Neural cell (in vitro differentiated cells): ENCODE measurements at regions not wholly inside any gene's neighbourhood (a gene's known extent, or its start where the extent isn't known, plus 50 kb on each side); places are given as distances from the start of the nearest gene placed in this dataset.

ENCODE experiments used
- H2AFZ ChIP-seq: fragments of 200-600, 300-800 bp; sonication (generic), shearing (Covaris generic); 2 replicates; pipeline ENCODE4 v1.6.0; 2014; ENCODE audit warnings: low read depth, mild to moderate bottlenecking, antibody characterized with exemption, low read length, moderate library complexity
- H3F3A ChIP-seq: fragments of 200-600 bp; shearing (Covaris generic); 2 replicates; pipeline ENCODE4 v1.6.1; 2016; ENCODE audit warnings: mild to moderate bottlenecking, moderate library complexity, mixed read lengths, antibody characterized with exemption, low read length; ENCODE audit not compliant: insufficient read depth, poor library complexity, severe bottlenecking
- H3K27ac ChIP-seq: fragments of 200-600, 300-800 bp; sonication (generic), shearing (Covaris generic); 2 replicates; pipeline ENCODE4 v1.5.1; 2014; ENCODE audit warnings: mild to moderate bottlenecking, low read length, moderate library complexity
- H3K27me3 ChIP-seq: fragments of 300-800, 200-600 bp; sonication (generic), shearing (Covaris generic); 2 replicates; pipeline ENCODE4 v1.6.0; 2014; ENCODE audit warnings: mild to moderate bottlenecking, low read depth, low read length, moderate library complexity; ENCODE audit not compliant: insufficient read depth
- H3K36me3 ChIP-seq: fragments of 300-800, 200-600 bp; sonication (generic), shearing (Covaris generic); 2 replicates; pipeline ENCODE4 v1.5.1; 2014; ENCODE audit warnings: mild to moderate bottlenecking, antibody characterized with exemption, low read length, moderate library complexity; ENCODE audit not compliant: insufficient read depth
- H3K4me2 ChIP-seq: fragments of 300-800, 200-600 bp; sonication (generic), shearing (Covaris generic); 2 replicates; pipeline ENCODE4 v1.6.0; 2014; ENCODE audit warnings: mild to moderate bottlenecking, low read length
- H3K4me3 ChIP-seq: fragments of 300-800, 200-600 bp; sonication (generic), shearing (Covaris generic); 2 replicates; pipeline ENCODE4 v1.5.1; 2014; ENCODE audit warnings: mild to moderate bottlenecking, low read length, moderate library complexity
- H3K79me2 ChIP-seq: fragments of 200-600 bp; shearing (Covaris generic); replicated peaks from 2 replicates; pipeline ENCODE4 v1.6.0; 2014; ENCODE audit warnings: mild to moderate bottlenecking, low read length, moderate library complexity; ENCODE audit not compliant: insufficient read depth
- H3K9ac ChIP-seq: fragments of 300-800, 200-600 bp; sonication (generic), shearing (Covaris generic); 2 replicates; pipeline ENCODE4 v1.6.1; 2016; ENCODE audit warnings: mild to moderate bottlenecking, low read length, mixed read lengths
- H3K9me2 ChIP-seq: fragments of 200-600 bp; shearing (Covaris generic); 2 replicates; pipeline ENCODE4 v1.6.1; 2016; ENCODE audit warnings: mild to moderate bottlenecking, low read length, mixed read lengths; ENCODE audit not compliant: insufficient read depth
- H3K9me3 ChIP-seq: fragments of 200-600, 300-800 bp; sonication (generic), shearing (Covaris generic); 2 replicates; pipeline ENCODE4 v1.6.1; 2016; ENCODE audit warnings: mild to moderate bottlenecking, mixed run types, low read length, moderate library complexity, mixed read lengths
- H4K20me1 ChIP-seq: fragments of 200-600 bp; shearing (Covaris generic); 2 replicates; pipeline ENCODE4 v1.6.1; 2016; ENCODE audit warnings: mild to moderate bottlenecking, mixed run types; ENCODE audit not compliant: insufficient read depth
- CTCF ChIP-seq: fragments of 450-650 bp; IDR thresholded peaks from 2 replicates; pipeline ENCODE4 v1.5.1; 2014; ENCODE audit warnings: antibody characterized with exemption, mild to moderate bottlenecking, moderate library complexity; ENCODE audit not compliant: poor library complexity, severe bottlenecking
- EP300 ChIP-seq: fragments of 450-650 bp; conservative IDR thresholded peaks from 2 replicates; pipeline ENCODE4 v1.6.1; 2014; ENCODE audit warnings: antibody characterized with exemption, mild to moderate bottlenecking, moderate library complexity; ENCODE audit not compliant: poor library complexity, severe bottlenecking
- EZH2 ChIP-seq: fragments of 200-600, 300-800 bp; shearing (Covaris generic), sonication (generic); IDR thresholded peaks from 2 replicates; pipeline ENCODE4 v1.6.1; 2014; ENCODE audit warnings: antibody characterized with exemption, low read length, borderline replicate concordance, mild to moderate bottlenecking; ENCODE audit not compliant: insufficient read depth, poor library complexity, severe bottlenecking
- MXI1 ChIP-seq: fragments of 450-650 bp; conservative IDR thresholded peaks from 2 replicates; pipeline ENCODE4 v1.6.1; 2014; ENCODE audit warnings: antibody characterized with exemption, mild to moderate bottlenecking; ENCODE audit not compliant: poor library complexity, severe bottlenecking
- POLR2AphosphoS5 ChIP-seq: IDR thresholded peaks from 2 replicates; pipeline ENCODE4 v1.6.1; 2012
- RAD21 ChIP-seq: fragments of 450-650 bp; conservative IDR thresholded peaks from 2 replicates; pipeline ENCODE4 v1.6.1; 2014; ENCODE audit warnings: antibody characterized with exemption, mild to moderate bottlenecking, moderate library complexity
- REST ChIP-seq: IDR thresholded peaks from 2 replicates; pipeline ENCODE4 v1.6.1; 2012; ENCODE audit warnings: borderline replicate concordance
- SMC3 ChIP-seq: fragments of 450-650 bp; conservative IDR thresholded peaks from 2 replicates; pipeline ENCODE4 v1.6.1; 2014; ENCODE audit warnings: antibody characterized with exemption, mild to moderate bottlenecking, moderate library complexity; ENCODE audit not compliant: poor library complexity
- TAF1 ChIP-seq: IDR thresholded peaks from 2 replicates; pipeline ENCODE4 v1.6.1; 2012; ENCODE audit warnings: low read depth

DNA sequence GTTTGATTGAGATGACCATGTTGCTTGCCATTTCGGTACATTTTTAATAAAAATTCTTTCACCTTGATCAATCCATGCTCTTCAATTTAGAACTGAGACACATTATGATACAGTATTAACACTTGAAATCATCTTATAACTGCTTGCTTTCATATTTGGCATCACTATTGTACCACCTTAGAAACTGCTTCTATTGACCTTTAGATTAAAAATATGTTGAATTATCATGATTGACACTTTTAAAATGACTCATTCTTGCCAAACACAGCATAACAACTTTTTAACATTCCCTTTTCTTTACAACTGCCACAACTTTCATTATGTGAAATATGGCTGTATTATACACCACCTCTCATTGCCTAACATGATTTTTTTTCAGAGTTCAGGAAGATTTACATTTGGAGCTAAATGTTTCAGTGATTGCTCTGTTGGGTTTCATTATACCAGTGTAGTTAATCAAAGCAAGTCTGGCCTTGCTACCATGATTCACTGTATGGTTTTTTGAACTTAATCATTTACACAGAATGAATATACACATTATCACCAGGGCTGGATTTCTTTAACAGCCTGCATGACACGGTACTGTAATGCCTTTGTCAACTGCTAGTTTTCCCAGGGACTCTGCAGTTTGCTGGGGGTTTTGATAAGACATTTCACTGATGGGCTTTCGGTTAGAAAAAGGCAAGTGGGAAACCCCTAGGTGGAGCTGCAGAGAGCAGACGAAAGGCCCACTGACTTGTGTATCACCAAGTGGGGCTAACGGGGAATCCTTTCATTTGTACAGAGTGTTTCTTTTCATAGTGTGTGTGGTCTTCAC, 93.6 kb upstream of the TLE4 start:
- Histone ChIP-seq H3K36me3 (no peaks in the 10 kb centered on the region), H3K27me3 (no peaks in the 10 kb centered on the region), H3K9me3 (no peaks in the 10 kb centered on the region), H2AFZ (no peak overlapping the region), H3K27ac (no peak overlapping the region), H3K9me2 (no peaks in the 10 kb centered on the region), H3K79me2 (no peaks in the 10 kb centered on the region), H3K9ac (no peak overlapping the region), H4K20me1 (no peaks in the 10 kb centered on the region), H3K4me2 (no peak overlapping the region), H3K4me3 (no peak overlapping the region), H3F3A (no peaks in the 10 kb centered on the region)
- peak; percentile 27 for TF ChIP-seq CTCF
- no peak for TF ChIP-seq EP300
- no peak for TF ChIP-seq RAD21

GRCh38 chr9:79480639-79481038, 91.1 kb upstream of the TLE4 start:
- Histone ChIP-seq H2AFZ (no peak overlapping the region), H3K27me3 (no peaks in the 10 kb centered on the region)
- TF ChIP-seq TAF1 (no peak), RAD21 (no peak), EP300 (no peak), CTCF (no peak), EZH2 (no peak), MXI1 (no peak), REST (no peak), SMC3 (no peak), POLR2AphosphoS5 (no peak)

More at GRCh38 chr9:79480639-79481038, 91.1 kb upstream of the TLE4 start:
- H4K20me1 ChIP-seq = no peaks in the 10 kb centered on the region
- H3K4me3 ChIP-seq = no peak overlapping the region
- H3K4me2 ChIP-seq = no peak overlapping the region
- H3F3A ChIP-seq = no peaks in the 10 kb centered on the region
- H3K9ac ChIP-seq = no peak overlapping the region
- H3K36me3 ChIP-seq = no peaks in the 10 kb centered on the region
- H3K9me2 ChIP-seq = no peaks in the 10 kb centered on the region
- H3K9me3 ChIP-seq = no peaks in the 10 kb centered on the region
- H3K79me2 ChIP-seq = no peaks in the 10 kb centered on the region
- H3K27ac ChIP-seq = no peak overlapping the region
